Activated CD4-positive, alpha-beta memory T cell treated with anti-CD3 and anti-CD28 coated beads for 36 hours (primary cell): ENCODE measurements at regions not wholly inside any gene's neighbourhood (a gene's known extent, or its start where the extent isn't known, plus 50 kb on each side); places are given as distances from the start of the nearest gene placed in this dataset.
"Not testable (repeated sequence)": the region's sequence is repeated elsewhere in the genome, so short reads cannot be mapped to it uniquely, and the experiment has no call there.

Experiments
- CTCF ChIA-PET: fragments of 350-600 bp; sonication (Branson Sonifier 250); formaldehyde crosslinking; loops from one replicate; lab custom pipeline; 2021; ENCODE audit warnings: antibody characterized with exemption, inconsistent platforms; lab: Charles Lee
- POLR2A ChIA-PET: fragments of 350-600 bp; sonication (Branson Sonifier 250); formaldehyde crosslinking; loops from one replicate; lab custom pipeline; 2021; ENCODE audit warnings: antibody characterized with exemption; lab: Charles Lee
- DNase-seq: peaks from one replicate; pipeline ENCODE4 v3.0.0-alpha.2; 2020
- H3K27ac Mint-ChIP-seq: one replicate; pipeline ENCODE4 v1.8.0; 2021; ENCODE audit warnings: mixed read lengths
- H3K27me3 Mint-ChIP-seq: one replicate; pipeline ENCODE4 v1.8.0; 2021; ENCODE audit warnings: mixed read lengths
- H3K36me3 Mint-ChIP-seq: one replicate; pipeline ENCODE4 v1.8.0; 2021; ENCODE audit warnings: mixed read lengths
- H3K4me1 Mint-ChIP-seq: one replicate; pipeline ENCODE4 v1.8.0; 2021; ENCODE audit warnings: low read depth, mixed read lengths
- H3K4me3 Mint-ChIP-seq: one replicate; pipeline ENCODE4 v1.8.0; 2021; ENCODE audit warnings: mild to moderate bottlenecking, mixed read lengths
- H3K9me3 Mint-ChIP-seq: one replicate; pipeline ENCODE4 v1.8.0; 2021; ENCODE audit warnings: mixed read lengths
- intact Hi-C: fragments of 100-400 bp; cut with micrococcal nuclease; formaldehyde crosslinking; loops from one replicate; pipeline ENCODE4 v1.15.1; 2023

GRCh38 chrX:45622538-45622937 is 421.9 kb upstream of the DIPK2B start:
- H3K4me3 Mint-ChIP-seq, result peak overlapping the region; percentile 8
- H3K4me1 Mint-ChIP-seq, result peaks cover 23% of the 10 kb centered on the region
- peaks cover 7% of the 10 kb centered on the region for H3K36me3 Mint-ChIP-seq
- DNase-seq, result no peak
- H3K27ac Mint-ChIP-seq, result peak overlapping the region; percentile 83
- peaks cover 2% of the 10 kb centered on the region for H3K27me3 Mint-ChIP-seq
- ChIA-PET POLR2A (interaction anchor here (1.3 to 2.7 kb wide), 4 partner anchors 88 to 147 kb away, joined by 3 to 27 read pairs (median 8); no protein-coding TSS in a partner anchor), CTCF (interaction anchor here (1.2 kb wide), 1 partner anchor 107 kb away, joined by 3 read pairs; no protein-coding TSS in a partner anchor)
- intact Hi-C loops, result loop anchor here (2.0 to 5.0 kb wide), 4 partner anchors 105 to 700 kb away; no protein-coding TSS in a partner anchor
- peaks cover 15% of the 10 kb centered on the region for H3K9me3 Mint-ChIP-seq

DNA sequence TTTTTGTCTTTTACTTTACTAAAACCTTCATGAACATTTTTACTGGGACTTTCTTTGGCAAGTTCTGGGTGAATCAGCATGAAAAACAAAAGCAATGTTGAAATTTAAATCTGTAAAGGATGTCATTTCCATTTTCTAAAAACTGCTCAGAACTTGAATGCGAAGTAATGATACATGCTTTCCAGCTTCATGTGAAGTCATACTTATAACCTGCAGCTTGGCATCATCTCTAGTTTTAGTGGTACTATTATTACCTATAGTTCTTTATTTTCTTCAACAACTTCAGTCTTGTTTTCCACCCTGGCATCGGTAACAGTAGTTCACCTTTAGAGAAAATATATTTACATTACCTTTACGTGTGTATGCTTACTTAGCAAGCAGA is 421.4 kb upstream of the DIPK2B start:
- Mint-ChIP-seq H3K27ac (peak overlapping the region; percentile 83), H3K27me3 (peaks cover 2% of the 10 kb centered on the region), H3K9me3 (peaks cover 18% of the 10 kb centered on the region), H3K36me3 (peaks cover 9% of the 10 kb centered on the region), H3K4me1 (peaks cover 23% of the 10 kb centered on the region), H3K4me3 (peak overlapping the region; percentile 8)
- DNase-seq, result no peak
- intact Hi-C loops, result loop anchor here (2.0 to 5.0 kb wide), 4 partner anchors 105 to 700 kb away; no protein-coding TSS in a partner anchor
- POLR2A ChIA-PET, result interaction anchor here (1.0 to 2.7 kb wide), 5 partner anchors 88 to 147 kb away, joined by 3 to 27 read pairs (median 3); no protein-coding TSS in a partner anchor
- CTCF ChIA-PET, result interaction anchor here (1.2 kb wide), 1 partner anchor 107 kb away, joined by 3 read pairs; no protein-coding TSS in a partner anchor

GRCh38 chrX:45621376-45622041 is 420.8 kb upstream of the DIPK2B start:
- intact Hi-C loops, result loop anchor here (1.0 to 5.0 kb wide), 6 partner anchors 89 to 701 kb away; no protein-coding TSS in a partner anchor
- Mint-ChIP-seq H3K27me3 (peaks cover 2% of the 10 kb centered on the region), H3K27ac (peak overlapping the region; percentile 83), H3K4me1 (peaks cover 23% of the 10 kb centered on the region), H3K9me3 (peaks cover 18% of the 10 kb centered on the region), H3K36me3 (peaks cover 9% of the 10 kb centered on the region), H3K4me3 (no peak overlapping the region)
- peak; percentile 31 for DNase-seq
- POLR2A ChIA-PET, result interaction anchor here (0.7 to 2.7 kb wide), 6 partner anchors 89 to 149 kb away, joined by 3 to 27 read pairs (median 3); no protein-coding TSS in a partner anchor
- CTCF ChIA-PET, result interaction anchor here (1.0 to 1.2 kb wide), 3 partner anchors 89 to 106 kb away, joined by 3 to 4 read pairs (median 3); no protein-coding TSS in a partner anchor

- Mint-ChIP-seq H3K27me3 (peaks cover 2% of the 10 kb centered on the region), H3K27ac (no peak overlapping the region), H3K4me1 (peaks cover 34% of the 10 kb centered on the region), H3K36me3 (peaks cover 9% of the 10 kb centered on the region), H3K9me3 (peaks cover 23% of the 10 kb centered on the region), H3K4me3 (no peak overlapping the region)
- intact Hi-C loops, result no loop called here
- ChIA-PET POLR2A (no interaction called here), CTCF (interaction anchor here (1.3 kb wide), 1 partner anchor 433 kb away, joined by 3 read pairs; no protein-coding TSS in a partner anchor)
- no peak for DNase-seq
Observed at GRCh38 chrX:45619290-45619689, 418.6 kb upstream of the DIPK2B start.

GRCh38 chrX:45615591-45615990 is 414.9 kb upstream of the DIPK2B start:
- H3K36me3 Mint-ChIP-seq, CTCF ChIA-PET, DNase-seq, H3K27me3 Mint-ChIP-seq, POLR2A ChIA-PET, H3K27ac Mint-ChIP-seq, intact Hi-C loops, H3K4me3 Mint-ChIP-seq: not testable (repeated sequence)
- peaks cover 16% of the 10 kb centered on the region for H3K4me1 Mint-ChIP-seq
- peaks cover 38% of the 10 kb centered on the region for H3K9me3 Mint-ChIP-seq

GRCh38 chrX:45614853-45615252 is 414.2 kb upstream of the DIPK2B start:
- Mint-ChIP-seq H3K4me3 (no peak overlapping the region), H3K27ac (no peak overlapping the region), H3K4me1 (peaks cover 16% of the 10 kb centered on the region), H3K9me3 (peaks cover 40% of the 10 kb centered on the region), H3K27me3 (peaks cover 2% of the 10 kb centered on the region), H3K36me3 (peaks cover 9% of the 10 kb centered on the region)
- ChIA-PET POLR2A (no interaction called here), CTCF (no interaction called here)
- intact Hi-C loops, result no loop called here
- no peak for DNase-seq

- Mint-ChIP-seq H3K36me3 (no peaks in the 10 kb centered on the region), H3K27me3 (no peaks in the 10 kb centered on the region), H3K4me1 (no peaks in the 10 kb centered on the region), H3K4me3 (no peak overlapping the region), H3K27ac (no peak overlapping the region), H3K9me3 (peaks cover 2% of the 10 kb centered on the region)
- no peak for DNase-seq
- CTCF ChIA-PET, result no interaction called here
- POLR2A ChIA-PET, result no interaction called here
- intact Hi-C loops, result no loop called here
Observed at GRCh38 chrX:45602151-45602550, 401.5 kb upstream of the DIPK2B start.

DNA sequence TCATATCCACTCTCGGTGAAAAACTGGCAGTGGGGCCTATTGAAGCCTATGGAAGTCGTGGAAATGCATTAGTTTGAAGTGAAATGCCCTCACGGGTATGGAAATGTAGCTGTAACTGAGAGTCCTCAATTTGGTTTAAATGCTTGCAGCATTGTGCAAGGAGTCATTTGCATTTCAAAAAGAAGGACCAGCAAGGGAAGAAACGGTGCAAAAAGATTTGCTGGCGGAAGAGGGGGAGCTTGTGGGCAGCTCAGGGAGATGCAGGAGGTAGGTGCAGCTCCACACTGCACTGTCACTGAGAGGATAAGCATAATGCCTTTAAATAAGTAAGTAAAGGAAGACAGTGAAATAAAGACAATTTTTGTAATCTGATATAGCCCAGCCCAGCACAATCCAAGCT is 400.4 kb upstream of the DIPK2B start:
- Mint-ChIP-seq H3K4me1 (no peaks in the 10 kb centered on the region), H3K4me3 (no peak overlapping the region), H3K27ac (no peak overlapping the region), H3K27me3 (no peaks in the 10 kb centered on the region), H3K36me3 (no peaks in the 10 kb centered on the region), H3K9me3 (peaks cover 2% of the 10 kb centered on the region)
- intact Hi-C loops, result no loop called here
- DNase-seq, result no peak
- POLR2A ChIA-PET, result no interaction called here
- CTCF ChIA-PET, result no interaction called here

- Mint-ChIP-seq H3K4me3 (no peak overlapping the region), H3K4me1 (no peaks in the 10 kb centered on the region), H3K9me3 (no peaks in the 10 kb centered on the region), H3K27ac (no peak overlapping the region), H3K36me3 (no peaks in the 10 kb centered on the region), H3K27me3 (no peaks in the 10 kb centered on the region)
- DNase-seq, result no peak
- intact Hi-C loops, result no loop called here
- ChIA-PET POLR2A (no interaction called here), CTCF (no interaction called here)
Observed at GRCh38 chrX:45598861-45599260, 398.2 kb upstream of the DIPK2B start.

GRCh38 chrX:45596188-45596808 is 395.6 kb upstream of the DIPK2B start:
- no peak for DNase-seq
- Mint-ChIP-seq H3K4me1 (no peaks in the 10 kb centered on the region), H3K4me3 (no peak overlapping the region), H3K27ac (no peak overlapping the region), H3K36me3 (no peaks in the 10 kb centered on the region), H3K9me3 (no peaks in the 10 kb centered on the region), H3K27me3 (no peaks in the 10 kb centered on the region)
- CTCF ChIA-PET, result no interaction called here
- intact Hi-C loops, result no loop called here
- POLR2A ChIA-PET, result no interaction called here

GRCh38 chrX:45592101-45592500 is 391.4 kb upstream of the DIPK2B start:
- H3K36me3 Mint-ChIP-seq, result no peaks in the 10 kb centered on the region
- H3K27ac Mint-ChIP-seq, result no peak overlapping the region
- intact Hi-C loops, result no loop called here
- H3K27me3 Mint-ChIP-seq, result no peaks in the 10 kb centered on the region
- ChIA-PET CTCF (no interaction called here), POLR2A (no interaction called here)
- H3K9me3 Mint-ChIP-seq, result no peaks in the 10 kb centered on the region
- H3K4me1 Mint-ChIP-seq, result no peaks in the 10 kb centered on the region
- H3K4me3 Mint-ChIP-seq, result no peak overlapping the region
- DNase-seq, result no peak

DNA sequence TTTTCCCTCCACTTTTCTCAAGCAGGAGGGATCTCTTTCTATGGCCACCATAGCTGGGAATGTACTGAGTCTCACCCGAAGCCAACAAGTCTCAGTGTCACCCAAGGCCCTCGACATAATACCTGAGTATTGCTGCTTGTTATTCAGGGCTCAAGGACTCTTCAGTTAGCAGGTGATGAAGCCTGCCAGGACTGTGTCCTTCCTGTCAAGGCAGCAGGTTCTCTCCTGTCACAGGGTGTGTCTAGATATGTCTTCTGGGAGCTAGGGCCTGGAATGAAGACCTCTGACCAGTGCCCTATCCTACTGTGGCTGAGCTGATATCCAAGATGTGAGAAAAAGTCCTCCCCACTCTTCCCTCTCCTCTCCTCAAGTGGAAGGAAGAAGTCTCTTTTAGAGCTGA is 391.0 kb upstream of the DIPK2B start:
- POLR2A ChIA-PET, result no interaction called here

More for the DNA sequence above, 391.0 kb upstream of the DIPK2B start:
- Mint-ChIP-seq H3K9me3 (no peaks in the 10 kb centered on the region), H3K4me1 (no peaks in the 10 kb centered on the region), H3K27me3 (no peaks in the 10 kb centered on the region), H3K36me3 (no peaks in the 10 kb centered on the region), H3K4me3 (no peak overlapping the region), H3K27ac (no peak overlapping the region)
- CTCF ChIA-PET, result no interaction called here
- intact Hi-C loops, result no loop called here
- DNase-seq, result no peak
